CD14-positive monocyte (primary cell): ENCODE measurements at regions not wholly inside any gene's neighbourhood (a gene's known extent, or its start where the extent isn't known, plus 50 kb on each side); places are given as distances from the start of the nearest gene placed in this dataset.

Experiments
- DNase-seq, 3 donors: peaks; one replicate each; pipeline ENCODE4 v3.0.0-alpha.2; 2011 to 2022
- H2AFZ ChIP-seq: 2 replicates; pipeline ENCODE4 v1.6.0; 2012; ENCODE audit warnings: mild to moderate bottlenecking, low read depth, low read length, inconsistent platforms; ENCODE audit not compliant: insufficient read depth, poor library complexity, severe bottlenecking
- H3K27ac ChIP-seq, 2 donors: 1 replicate in 1 of 2; 2 replicates in 1 of 2; pipeline ENCODE4 v1.5.1; 2012 to 2013; ENCODE audit warnings: low read length in 2 of 2, control low read depth in 1 of 2, inconsistent platforms in 1 of 2, low read depth in 1 of 2, mild to moderate bottlenecking in 1 of 2
- H3K27me3 ChIP-seq, 2 donors: one replicate each; pipeline versions ENCODE4 v1.6.0 to v1.6.1; 2011 to 2013; ENCODE audit warnings: low read length in 2 of 2; ENCODE audit not compliant: control insufficient read depth in 2 of 2, insufficient read depth in 2 of 2
- H3K36me3 ChIP-seq, 2 donors: replicated peaks in 1 of 2; 1 replicate in 1 of 2; 2 replicates in 1 of 2; pipeline versions ENCODE4 v1.5.1 to v1.6.1; 2012 to 2013; ENCODE audit warnings: low read length in 2 of 2, control low read depth in 1 of 2, inconsistent platforms in 1 of 2, mild to moderate bottlenecking in 1 of 2; ENCODE audit not compliant: insufficient read depth in 2 of 2, control insufficient read depth in 1 of 2
- H3K4me1 ChIP-seq, 2 donors: 1 replicate in 1 of 2; 2 replicates in 1 of 2; pipeline versions ENCODE4 v1.5.1 to v1.6.1; 2012 to 2013; ENCODE audit warnings: low read length in 2 of 2, control low read depth in 1 of 2, inconsistent platforms in 1 of 2, mild to moderate bottlenecking in 1 of 2, moderate library complexity in 1 of 2; ENCODE audit not compliant: insufficient read depth in 2 of 2, control insufficient read depth in 1 of 2
- H3K4me2 ChIP-seq: replicated peaks from 2 replicates; pipeline ENCODE3; 2012; ENCODE audit warnings: low read length, moderate library complexity, mild to moderate bottlenecking; ENCODE audit not compliant: poor library complexity, severe bottlenecking; ENCODE audit errors: extremely low read depth
- H3K4me3 ChIP-seq, 3 experiments: fragments of 200-600 bp in 1 of 3; sonication (generic) in 1 of 3; replicated peaks in 1 of 3; 1 replicate in 2 of 3; 2 replicates in 1 of 3; pipeline ENCODE4 v1.5.1; 2011 to 2013; ENCODE audit warnings: low read length in 3 of 3, mild to moderate bottlenecking in 3 of 3, control low read depth in 2 of 3, low read depth in 2 of 3, inconsistent platforms in 1 of 3, moderate library complexity in 1 of 3
- H3K79me2 ChIP-seq: 2 replicates; pipeline ENCODE4 v1.6.0; 2012; ENCODE audit warnings: mild to moderate bottlenecking, control low read depth, inconsistent platforms, low read length, moderate library complexity; ENCODE audit not compliant: insufficient read depth
- H3K9ac ChIP-seq: 2 replicates; pipeline ENCODE4 v1.6.0; 2017; ENCODE audit warnings: low read length, mild to moderate bottlenecking; ENCODE audit not compliant: insufficient read depth, poor library complexity, severe bottlenecking
- H3K9me3 ChIP-seq, 2 donors: replicated peaks in 1 of 2; 1 replicate in 1 of 2; 2 replicates in 1 of 2; pipeline versions ENCODE4 v1.5.1 to v1.6.1; 2012 to 2013; ENCODE audit warnings: low read length in 2 of 2, control low read depth in 1 of 2; ENCODE audit not compliant: control insufficient read depth in 1 of 2, insufficient read depth in 1 of 2
- H4K20me1 ChIP-seq: 2 replicates; pipeline ENCODE4 v1.6.0; 2012; ENCODE audit warnings: mild to moderate bottlenecking, low read length, control low read depth, moderate library complexity; ENCODE audit not compliant: insufficient read depth
- H3K27ac Mint-ChIP-seq, 7 donors: one replicate each; pipeline ENCODE4 v1.8.0; 2020; ENCODE audit warnings: mild to moderate bottlenecking in 7 of 7, mixed read lengths in 7 of 7, moderate library complexity in 6 of 7, inconsistent platforms in 2 of 7
- H3K27me3 Mint-ChIP-seq, 3 donors: one replicate each; pipeline ENCODE4 v1.8.0; 2021 to 2022; ENCODE audit warnings: low read depth in 3 of 3, mild to moderate bottlenecking in 3 of 3, mixed read lengths in 3 of 3, moderate library complexity in 3 of 3, inconsistent platforms in 1 of 3
- H3K36me3 Mint-ChIP-seq, 2 donors: one replicate each; pipeline ENCODE4 v1.8.0; 2020; ENCODE audit warnings: mixed read lengths in 2 of 2, inconsistent platforms in 1 of 2, mild to moderate bottlenecking in 1 of 2
- H3K4me1 Mint-ChIP-seq: one replicate; pipeline ENCODE4 v1.8.0; 2020; ENCODE audit warnings: mild to moderate bottlenecking, mixed read lengths
- H3K4me3 Mint-ChIP-seq, 2 donors: one replicate each; pipeline ENCODE4 v1.8.0; 2020; ENCODE audit warnings: mild to moderate bottlenecking in 2 of 2, mixed read lengths in 2 of 2, moderate library complexity in 1 of 2
- H3K9me3 Mint-ChIP-seq, 7 donors: one replicate each; pipeline ENCODE4 v1.8.0; 2020 to 2022; ENCODE audit warnings: mixed read lengths in 7 of 7, mild to moderate bottlenecking in 6 of 7, moderate library complexity in 6 of 7, inconsistent platforms in 2 of 7
- CTCF ChIP-seq: fragments of 200-600 bp; IDR thresholded peaks from one replicate; pipeline ENCODE4 v1.8.0; 2022; ENCODE audit warnings: antibody characterized with exemption, mild to moderate bottlenecking
- WGBS: methylation state at CpG from one replicate; pipeline ENCODE4 v1.1.5; 2013; ENCODE audit warnings: missing lambda C conversion rate; ENCODE audit not compliant: insufficient coverage; 5-methylcytosine and 5-hydroxymethylcytosine counted together
- intact Hi-C, 2 donors: fragments of 100-400 bp; cut with micrococcal nuclease; formaldehyde crosslinking; loops; one replicate each; pipeline versions ENCODE4 v1.15.0 to v1.15.1; 2023

- intact Hi-C loops: no loop called here
- H3K4me3 ChIP-seq: no peak overlapping the region
- no peak overlapping the region for H2AFZ ChIP-seq
- no peaks in the 10 kb centered on the region for H3K36me3 ChIP-seq
- H3K4me1 ChIP-seq: no peaks in the 10 kb centered on the region
- H3K4me1 Mint-ChIP-seq: no peaks in the 10 kb centered on the region
- no peaks in the 10 kb centered on the region for H3K36me3 Mint-ChIP-seq
- H3K9ac ChIP-seq: no peak overlapping the region
- H3K27me3 Mint-ChIP-seq: peaks cover 0 to 4% (median 2%) of the 10 kb centered on the region in 3 donors
- H3K27ac ChIP-seq: no peak overlapping the region
- H3K27ac Mint-ChIP-seq: no peak overlapping the region
- no peak overlapping the region for H3K4me3 Mint-ChIP-seq
- H3K9me3 ChIP-seq: peaks cover 0 to 8% of the 10 kb centered on the region in 2 donors
- H3K27me3 ChIP-seq: no peaks in the 10 kb centered on the region
- no peaks in the 10 kb centered on the region for H3K79me2 ChIP-seq
- 88% methylated on average over 2 of the region's 4 CpGs for WGBS
- no peak for TF ChIP-seq CTCF
- peaks cover 0 to 12% (median 6%) of the 10 kb centered on the region in 7 donors for H3K9me3 Mint-ChIP-seq
- H3K4me2 ChIP-seq: no peak overlapping the region
- DNase-seq: no peak
- H4K20me1 ChIP-seq: no peaks in the 10 kb centered on the region
These were observed 261.9 kb upstream of the ZNF462 start for GRCh38 chr9:106600955-106601560.

- no peak for TF ChIP-seq CTCF
- Histone ChIP-seq H3K4me3 (no peak overlapping the region), H3K79me2 (no peaks in the 10 kb centered on the region), H3K36me3 (no peaks in the 10 kb centered on the region), H3K9me3 (peaks cover 0 to 8% of the 10 kb centered on the region in 2 donors), H3K9ac (no peak overlapping the region), H3K27ac (no peak overlapping the region), H4K20me1 (no peaks in the 10 kb centered on the region), H3K27me3 (no peaks in the 10 kb centered on the region), H3K4me1 (no peaks in the 10 kb centered on the region), H3K4me2 (no peak overlapping the region), H2AFZ (no peak overlapping the region)
- H3K27ac Mint-ChIP-seq: no peak overlapping the region
- H3K4me1 Mint-ChIP-seq: no peaks in the 10 kb centered on the region
- peaks cover 0 to 12% (median 6%) of the 10 kb centered on the region in 7 donors for H3K9me3 Mint-ChIP-seq
- WGBS: 100% methylated on average over 1 of the region's 1 CpG
- intact Hi-C loops: no loop called here
- H3K27me3 Mint-ChIP-seq: peaks cover 0 to 4% (median 2%) of the 10 kb centered on the region in 3 donors
- DNase-seq: no peak
- H3K4me3 Mint-ChIP-seq: no peak overlapping the region
- no peaks in the 10 kb centered on the region for H3K36me3 Mint-ChIP-seq
These were observed 260.6 kb upstream of the ZNF462 start for GRCh38 chr9:106602344-106602743.
